ENCODE measurements at regions not wholly inside any gene's neighbourhood (a gene's known extent, or its start where the extent isn't known, plus 50 kb on each side); places are given as distances from the start of the nearest gene placed in this dataset.
"Not testable (repeated sequence)": the region's sequence is repeated elsewhere in the genome, so short reads cannot be mapped to it uniquely, and the experiment has no call there.

DNA sequence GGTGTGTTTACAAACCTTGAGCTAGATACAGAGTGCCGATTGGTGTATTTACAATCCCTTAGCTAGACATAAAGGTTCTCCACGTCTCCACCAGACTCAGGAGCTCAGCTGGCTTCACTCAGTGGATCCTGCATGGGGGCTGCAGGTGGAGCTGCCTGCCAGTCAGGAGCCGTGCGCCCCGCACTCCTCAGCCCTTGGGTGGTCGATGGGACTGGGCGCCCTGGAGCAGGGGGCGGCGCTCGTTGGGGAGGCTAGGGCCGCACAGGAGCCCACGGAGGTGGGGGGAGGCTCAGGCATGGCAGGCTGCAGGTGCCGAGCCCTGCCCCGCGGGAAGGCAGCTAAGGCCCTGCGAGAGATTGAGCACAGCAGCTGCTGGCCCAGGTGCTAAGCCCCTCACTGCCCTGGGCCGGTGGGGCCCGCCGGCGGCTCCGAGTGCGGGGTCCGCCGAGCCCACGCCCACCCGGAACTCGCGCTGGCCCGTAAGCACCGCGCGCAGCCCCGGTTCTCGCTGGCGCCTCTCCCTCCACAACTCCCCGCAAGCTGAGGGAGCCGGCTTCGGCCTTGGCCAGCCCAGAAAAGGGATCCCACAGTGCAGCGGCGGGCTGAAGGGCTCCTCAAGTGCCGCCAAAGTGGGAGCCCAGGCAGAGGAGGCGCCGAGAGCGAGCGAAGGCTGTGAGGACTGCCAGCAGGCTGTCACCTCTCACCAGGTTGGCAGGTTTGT lies 285.5 kb upstream of the CNTN3 start:
- not testable (repeated sequence) for TF ChIP-seq CTCF (conservative IDR thresholded peaks at IDR 0.05; ENCODE audit: low read depth, low read length); EZH2 (IDR thresholded peaks at IDR 0.05; ENCODE audit: borderline replicate concordance, low read depth, low read length, poor library complexity, severe bottlenecking)

Data from A673 (cell line).